A673 (cell line): ENCODE measurements at regions not wholly inside any gene's neighbourhood (a gene's known extent, or its start where the extent isn't known, plus 50 kb on each side); places are given as distances from the start of the nearest gene placed in this dataset.

Source experiments
- BruUV-seq: library from RNA; stranded (reverse); fragments of 400-500 nt; replicated peaks from 2 replicates; lab custom pipeline; 2021; lab: Mats Ljungman, UMichigan
- CTCF ChIA-PET: fragments of 300-600 bp; sonication (Branson Sonifier 250); formaldehyde crosslinking; loops from one replicate; lab custom pipeline; 2022; ENCODE audit warnings: antibody characterized with exemption; lab: Charles Lee
- POLR2A ChIA-PET: fragments of 300-600 bp; sonication (Branson Sonifier 250); formaldehyde crosslinking; loops from one replicate; lab custom pipeline; 2022; ENCODE audit warnings: antibody characterized with exemption; ENCODE audit not compliant: low non-redundant PET; lab: Charles Lee
- DNase-seq: peaks from one replicate; pipeline ENCODE4 v3.0.0-alpha.2; 2015; ENCODE audit warnings: low spot score
- H3K27ac ChIP-seq: fragments of 200-600 bp; sonication (generic); 2 replicates; pipeline ENCODE4 v1.5.1; 2016; ENCODE audit warnings: mixed run types, low read depth, mild to moderate bottlenecking, mixed read lengths, antibody characterized with exemption, low read length; ENCODE audit not compliant: poor library complexity, severe bottlenecking
- H3K27me3 ChIP-seq: fragments of 200-600 bp; sonication (generic); replicated peaks from 2 replicates; pipeline ENCODE4 v1.6.1; 2017; ENCODE audit warnings: mixed run types, low read depth, mild to moderate bottlenecking, mixed read lengths, antibody characterized with exemption, low read length; ENCODE audit not compliant: insufficient read depth, poor library complexity
- H3K36me3 ChIP-seq: fragments of 200-600 bp; sonication (generic); 2 replicates; pipeline ENCODE4 v1.6.1; 2016; ENCODE audit warnings: mixed run types, mild to moderate bottlenecking, mixed read lengths, antibody characterized with exemption, low read length; ENCODE audit not compliant: insufficient read depth, poor library complexity, severe bottlenecking
- H3K4me1 ChIP-seq: fragments of 200-600 bp; sonication (generic); 2 replicates; pipeline ENCODE4 v1.6.1; 2017; ENCODE audit warnings: mixed run types, mild to moderate bottlenecking, mixed read lengths, antibody characterized with exemption, low read length; ENCODE audit not compliant: insufficient read depth, poor library complexity, severe bottlenecking
- H3K4me3 ChIP-seq: fragments of 200-600 bp; sonication (generic); 2 replicates; pipeline ENCODE4 v1.5.1; 2016; ENCODE audit warnings: low read depth, mixed run types, mild to moderate bottlenecking, mixed read lengths, low read length; ENCODE audit not compliant: poor library complexity, severe bottlenecking
- H3K9me3 ChIP-seq: fragments of 200-600 bp; sonication (generic); 2 replicates; pipeline ENCODE4 v1.6.1; 2016; ENCODE audit warnings: mixed run types, low read depth, mild to moderate bottlenecking, mixed read lengths, antibody characterized with exemption, low read length; ENCODE audit not compliant: poor library complexity, severe bottlenecking
- CTCF ChIP-seq: fragments of 300-800, 200-600 bp; sonication (generic); conservative IDR thresholded peaks from 2 replicates; pipeline ENCODE4 v1.5.1; 2017; ENCODE audit warnings: low read depth, mild to moderate bottlenecking, antibody characterized with exemption, low read length, moderate library complexity, mixed read lengths
- EZH2 ChIP-seq: fragments of 200-600 bp; sonication (generic); IDR thresholded peaks from 2 replicates; pipeline ENCODE4 v1.6.1; 2017; ENCODE audit warnings: borderline replicate concordance, low read depth, mild to moderate bottlenecking, mixed read lengths, antibody characterized with exemption, low read length; ENCODE audit not compliant: poor library complexity, severe bottlenecking
- intact Hi-C: fragments of 100-400 bp; cut with micrococcal nuclease; formaldehyde crosslinking; loops from one replicate; pipeline ENCODE4 v1.10.0; 2022; ENCODE audit not compliant: unreplicated experiment

- no peaks in the 10 kb centered on the region for H3K36me3 ChIP-seq
- no peak overlapping the region for H3K27ac ChIP-seq
- TF ChIP-seq EZH2 (no peak), CTCF (no peak)
- POLR2A ChIA-PET, result no interaction called here
- peaks cover 51% of the 10 kb centered on the region for H3K27me3 ChIP-seq
- intact Hi-C loops, result no loop called here
- DNase-seq, result no peak
- CTCF ChIA-PET, result no interaction called here
- no peaks in the 10 kb centered on the region for H3K4me1 ChIP-seq
- no TSS peak for BruUV-seq
- no peak overlapping the region for H3K4me3 ChIP-seq
- H3K9me3 ChIP-seq, result no peaks in the 10 kb centered on the region
Observed at GRCh38 chr17:73783382-73783766, 139.1 kb upstream of the SDK2 start.

GRCh38 chr17:73783945-73784603 lies 139.8 kb upstream of the SDK2 start:
- Histone ChIP-seq H3K9me3 (no peaks in the 10 kb centered on the region), H3K27me3 (peaks cover 51% of the 10 kb centered on the region), H3K4me1 (no peaks in the 10 kb centered on the region), H3K36me3 (no peaks in the 10 kb centered on the region), H3K4me3 (no peak overlapping the region), H3K27ac (no peak overlapping the region)
- DNase-seq, result no peak
- no TSS peak for BruUV-seq
- TF ChIP-seq CTCF (no peak), EZH2 (no peak)
- intact Hi-C loops, result no loop called here
- ChIA-PET CTCF (no interaction called here), POLR2A (no interaction called here)

- TF ChIP-seq CTCF, result no peak
- no peak for TF ChIP-seq EZH2
- no peak overlapping the region for H3K27ac ChIP-seq
- no peak overlapping the region for H3K4me3 ChIP-seq
- H3K9me3 ChIP-seq, result no peaks in the 10 kb centered on the region
- no peak for DNase-seq
- CTCF ChIA-PET, result no interaction called here
- POLR2A ChIA-PET, result no interaction called here
- peaks cover 51% of the 10 kb centered on the region for H3K27me3 ChIP-seq
- H3K36me3 ChIP-seq, result no peaks in the 10 kb centered on the region
- no TSS peak for BruUV-seq
- no peaks in the 10 kb centered on the region for H3K4me1 ChIP-seq
- intact Hi-C loops, result no loop called here
Observed at GRCh38 chr17:73785496-73785895, 141.3 kb upstream of the SDK2 start.
